KMS-11 (cell line): ENCODE measurements at regions not wholly inside any gene's neighbourhood (a gene's known extent, or its start where the extent isn't known, plus 50 kb on each side); places are given as distances from the start of the nearest gene placed in this dataset.
"Not testable (repeated sequence)": the region's sequence is repeated elsewhere in the genome, so short reads cannot be mapped to it uniquely, and the experiment has no call there.

ENCODE experiments used
- H2AFZ ChIP-seq: fragments of 200-600 bp; sonication (generic); 2 replicates; pipeline ENCODE4 v1.6.1; 2016; ENCODE audit warnings: antibody characterized with exemption, mixed run types, low read depth
- H3K27ac ChIP-seq: fragments of 200-600 bp; sonication (generic); 2 replicates; pipeline ENCODE4 v1.6.1; 2016; ENCODE audit warnings: mild to moderate bottlenecking, mixed run types
- H3K27me3 ChIP-seq: fragments of 200-600 bp; sonication (generic); 2 replicates; pipeline ENCODE4 v1.6.1; 2017; ENCODE audit warnings: mild to moderate bottlenecking, low read depth, mixed run types, moderate library complexity; ENCODE audit not compliant: insufficient read depth
- H3K36me3 ChIP-seq: fragments of 200-600 bp; sonication (generic); 2 replicates; pipeline ENCODE4 v1.6.1; 2017; ENCODE audit warnings: mild to moderate bottlenecking, mixed run types; ENCODE audit not compliant: insufficient read depth
- H3K4me1 ChIP-seq: fragments of 200-600 bp; sonication (generic); 2 replicates; pipeline ENCODE4 v1.6.1; 2016; ENCODE audit warnings: mild to moderate bottlenecking, low read depth, mixed run types; ENCODE audit not compliant: poor library complexity, severe bottlenecking
- H3K4me2 ChIP-seq: fragments of 200-600 bp; sonication (generic); 2 replicates; pipeline ENCODE4 v1.7.0; 2016; ENCODE audit warnings: mild to moderate bottlenecking, mixed run types
- H3K4me3 ChIP-seq: fragments of 200-600 bp; sonication (generic); IDR thresholded peaks from 2 replicates; pipeline ENCODE4 v1.6.1; 2017; ENCODE audit warnings: low read depth, low read length, mixed read lengths; ENCODE audit not compliant: insufficient read depth
- H3K79me2 ChIP-seq: fragments of 200-600 bp; sonication (generic); 2 replicates; pipeline ENCODE4 v1.6.1; 2016; ENCODE audit warnings: low read depth, mixed run types; ENCODE audit not compliant: insufficient read depth
- H3K9ac ChIP-seq: fragments of 200-600 bp; sonication (generic); 2 replicates; pipeline ENCODE4 v1.6.1; 2016; ENCODE audit warnings: mild to moderate bottlenecking, mixed run types
- H4K20me1 ChIP-seq: fragments of 200-600 bp; sonication (generic); 2 replicates; pipeline ENCODE4 v1.6.1; 2016; ENCODE audit warnings: mild to moderate bottlenecking, mixed run types; ENCODE audit not compliant: insufficient read depth
- TF ChIP-seq, protein P1 (sequence below): fragments of 200-600 bp; sonication (generic); conservative IDR thresholded peaks from 2 replicates; pipeline ENCODE4 v1.6.1; 2017; ENCODE audit warnings: low read depth, mild to moderate bottlenecking, antibody characterized with exemption, low read length, moderate library complexity, mixed read lengths

- no peaks in the 10 kb centered on the region for H3K27me3 ChIP-seq
- H2AFZ ChIP-seq = no peak overlapping the region
- H4K20me1 ChIP-seq = no peaks in the 10 kb centered on the region
- TF ChIP-seq, protein P1, sequence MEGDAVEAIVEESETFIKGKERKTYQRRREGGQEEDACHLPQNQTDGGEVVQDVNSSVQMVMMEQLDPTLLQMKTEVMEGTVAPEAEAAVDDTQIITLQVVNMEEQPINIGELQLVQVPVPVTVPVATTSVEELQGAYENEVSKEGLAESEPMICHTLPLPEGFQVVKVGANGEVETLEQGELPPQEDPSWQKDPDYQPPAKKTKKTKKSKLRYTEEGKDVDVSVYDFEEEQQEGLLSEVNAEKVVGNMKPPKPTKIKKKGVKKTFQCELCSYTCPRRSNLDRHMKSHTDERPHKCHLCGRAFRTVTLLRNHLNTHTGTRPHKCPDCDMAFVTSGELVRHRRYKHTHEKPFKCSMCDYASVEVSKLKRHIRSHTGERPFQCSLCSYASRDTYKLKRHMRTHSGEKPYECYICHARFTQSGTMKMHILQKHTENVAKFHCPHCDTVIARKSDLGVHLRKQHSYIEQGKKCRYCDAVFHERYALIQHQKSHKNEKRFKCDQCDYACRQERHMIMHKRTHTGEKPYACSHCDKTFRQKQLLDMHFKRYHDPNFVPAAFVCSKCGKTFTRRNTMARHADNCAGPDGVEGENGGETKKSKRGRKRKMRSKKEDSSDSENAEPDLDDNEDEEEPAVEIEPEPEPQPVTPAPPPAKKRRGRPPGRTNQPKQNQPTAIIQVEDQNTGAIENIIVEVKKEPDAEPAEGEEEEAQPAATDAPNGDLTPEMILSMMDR = no peak
- H3K36me3 ChIP-seq = no peaks in the 10 kb centered on the region
- H3K9ac ChIP-seq = no peak overlapping the region
- no peak overlapping the region for H3K4me2 ChIP-seq
- H3K79me2 ChIP-seq = no peaks in the 10 kb centered on the region
- H3K27ac ChIP-seq = no peak overlapping the region
- H3K4me1 ChIP-seq = no peaks in the 10 kb centered on the region
- no peak overlapping the region for H3K4me3 ChIP-seq
Measured at GRCh38 chr4:127450276-127450675, 182.5 kb upstream of the INTU start.

- TF ChIP-seq, protein P1 = no peak
- no peak overlapping the region for H3K9ac ChIP-seq
- no peak overlapping the region for H3K4me3 ChIP-seq
- H3K27ac ChIP-seq = no peak overlapping the region
- no peaks in the 10 kb centered on the region for H3K79me2 ChIP-seq
- H3K36me3 ChIP-seq = no peaks in the 10 kb centered on the region
- no peaks in the 10 kb centered on the region for H4K20me1 ChIP-seq
- H3K4me1 ChIP-seq = no peaks in the 10 kb centered on the region
- H3K27me3 ChIP-seq = no peaks in the 10 kb centered on the region
- H3K4me2 ChIP-seq = no peak overlapping the region
- H2AFZ ChIP-seq = no peak overlapping the region
Measured at GRCh38 chr4:127463883-127464282, 168.9 kb upstream of the INTU start.

GRCh38 chr4:127469542-127469941, 163.2 kb upstream of the INTU start:
- H4K20me1 ChIP-seq = no peaks in the 10 kb centered on the region
- H2AFZ ChIP-seq = no peak overlapping the region
- no peaks in the 10 kb centered on the region for H3K79me2 ChIP-seq
- H3K36me3 ChIP-seq = no peaks in the 10 kb centered on the region
- no peak overlapping the region for H3K4me2 ChIP-seq
- no peak overlapping the region for H3K4me3 ChIP-seq
- H3K4me1 ChIP-seq = no peaks in the 10 kb centered on the region
- no peaks in the 10 kb centered on the region for H3K27me3 ChIP-seq
- H3K9ac ChIP-seq = no peak overlapping the region
- TF ChIP-seq, protein P1 = no peak
- H3K27ac ChIP-seq = no peak overlapping the region

DNA sequence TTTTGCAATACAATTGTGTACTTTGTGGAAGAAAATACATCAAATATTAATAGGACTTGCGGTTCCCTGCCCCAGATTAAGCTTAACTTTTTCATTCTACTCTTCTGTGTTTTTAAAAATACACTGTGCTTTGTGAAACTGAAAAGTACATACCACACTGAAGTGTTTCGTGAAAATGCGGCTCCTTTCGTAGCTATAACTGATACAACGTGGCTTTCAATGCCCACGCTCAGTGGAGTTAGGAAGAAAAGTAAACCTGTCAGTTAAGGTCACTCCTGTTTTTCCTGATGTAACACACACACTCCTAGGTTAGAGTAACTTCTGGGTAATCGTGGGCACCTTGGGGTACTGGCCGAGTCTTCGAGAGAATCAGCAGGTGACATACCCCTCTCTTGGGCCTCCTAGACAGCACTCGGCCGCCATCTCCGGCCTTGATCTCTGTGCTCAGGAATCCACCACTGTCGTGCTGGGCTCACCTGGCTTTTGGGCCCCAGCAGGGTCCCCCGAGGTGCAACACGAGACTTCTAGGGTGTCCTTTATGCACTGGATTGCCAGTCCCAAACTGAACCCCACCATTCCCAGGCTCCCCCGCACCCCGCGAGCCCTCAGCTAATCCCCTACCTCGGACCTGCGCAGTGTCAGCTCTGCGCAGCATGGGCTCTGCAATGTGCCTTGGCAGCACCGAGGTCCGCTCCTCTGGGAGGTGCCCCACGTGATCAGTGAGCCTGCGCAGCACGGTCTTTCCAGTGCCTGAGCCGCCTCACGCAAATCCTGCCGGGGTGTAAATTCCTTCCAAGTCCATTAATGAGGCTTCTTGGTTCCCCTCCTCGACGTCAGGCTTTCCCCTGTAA, 162.6 kb upstream of the INTU start:
- no peak overlapping the region for H3K4me2 ChIP-seq
- no peaks in the 10 kb centered on the region for H3K79me2 ChIP-seq
- H3K4me3 ChIP-seq = no peak overlapping the region
- H3K9ac ChIP-seq = no peak overlapping the region
- no peaks in the 10 kb centered on the region for H4K20me1 ChIP-seq
- no peaks in the 10 kb centered on the region for H3K4me1 ChIP-seq
- H3K27me3 ChIP-seq = no peaks in the 10 kb centered on the region
- TF ChIP-seq, protein P1 = no peak
- H3K27ac ChIP-seq = no peak overlapping the region
- H3K36me3 ChIP-seq = no peaks in the 10 kb centered on the region
- H2AFZ ChIP-seq = no peak overlapping the region

DNA sequence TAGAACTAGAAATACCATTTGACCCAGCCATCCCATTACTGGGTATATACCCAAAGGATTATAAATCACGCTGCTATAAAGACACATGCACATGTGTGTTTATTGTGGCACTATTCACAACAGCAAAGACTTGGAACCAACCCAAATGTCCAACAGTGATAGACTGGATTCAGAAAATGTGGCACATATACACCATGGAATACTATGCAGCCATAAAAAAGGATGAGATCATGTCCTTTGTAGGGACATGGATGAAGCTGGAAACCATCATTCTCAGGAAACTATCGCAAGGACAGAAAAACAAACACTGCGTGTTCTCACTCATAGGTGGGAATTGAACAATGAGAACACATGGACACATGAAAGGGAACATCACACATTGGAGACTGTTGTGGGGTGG, 154.5 kb upstream of the INTU start:
- not testable (repeated sequence) for H3K27me3 ChIP-seq, H4K20me1 ChIP-seq, H3K9ac ChIP-seq, H3K36me3 ChIP-seq, H3K4me1 ChIP-seq, H3K79me2 ChIP-seq, H3K4me2 ChIP-seq, H3K4me3 ChIP-seq, H3K27ac ChIP-seq, H2AFZ ChIP-seq
